NCI-H748 (cell line): ENCODE measurements at regions not wholly inside any gene's neighbourhood (a gene's known extent, or its start where the extent isn't known, plus 50 kb on each side); places are given as distances from the start of the nearest gene placed in this dataset.
A peak's percentile ranks its signal among the peaks of the same experiment; 100 is the strongest.

Experiments used
- DNase-seq: peaks from one replicate; lab custom pipeline; 2025; ENCODE audit not compliant: unreplicated experiment; lab: John Stamatoyannopoulos, UW

DNA sequence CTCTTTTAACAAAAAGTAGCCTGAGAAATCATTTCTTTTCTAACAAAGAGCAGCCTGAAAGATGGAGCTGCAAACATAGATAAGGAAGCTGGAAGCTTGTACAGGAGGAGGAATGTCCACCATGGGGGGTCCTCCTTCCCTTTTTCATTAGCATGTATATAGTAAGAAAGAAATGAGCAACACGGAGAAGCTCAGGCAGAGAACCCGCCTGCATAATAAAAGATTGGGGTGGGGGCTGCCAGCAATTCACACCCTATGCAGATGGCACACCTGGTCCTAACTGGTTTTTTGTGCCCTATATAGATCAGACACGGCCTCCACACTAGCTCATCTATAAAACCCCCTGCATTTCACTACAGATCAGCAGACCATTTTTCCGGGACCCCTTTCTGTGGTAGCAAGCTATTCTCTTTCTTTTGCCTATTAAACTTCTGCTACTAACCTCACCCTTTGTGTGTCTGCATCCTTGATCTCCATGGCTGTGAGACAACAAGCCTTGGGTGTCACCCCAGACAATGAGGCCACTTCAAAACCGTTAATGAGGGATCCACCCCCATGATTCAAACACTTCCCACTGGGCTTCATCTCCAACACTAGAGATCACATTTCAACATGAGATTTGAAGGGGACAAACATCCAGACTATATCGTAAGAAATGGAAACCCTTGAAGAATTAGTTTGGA lies 167.5 kb upstream of the FREM2 start:
- DNase-seq: peak; percentile 18

DNA sequence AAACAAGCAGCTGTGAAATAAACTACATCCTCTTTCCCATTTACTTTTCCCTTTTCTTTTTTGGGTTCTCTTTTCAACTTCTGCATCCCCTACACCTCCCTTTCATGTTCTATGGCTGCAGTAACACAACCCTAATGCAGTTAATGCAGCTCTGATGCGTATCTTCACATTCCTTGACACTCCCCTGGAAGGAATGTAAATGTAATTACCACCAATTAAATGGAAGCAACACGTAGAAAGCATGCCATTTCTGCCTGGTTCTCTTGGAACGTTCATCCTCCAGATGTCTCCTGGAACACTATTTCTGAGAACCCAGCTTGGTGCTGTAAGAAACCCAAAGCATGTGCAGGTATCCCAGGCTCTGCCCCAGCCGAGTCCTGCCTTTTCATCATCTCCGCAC lies 166.8 kb upstream of the FREM2 start:
- DNase-seq: no peak

DNA sequence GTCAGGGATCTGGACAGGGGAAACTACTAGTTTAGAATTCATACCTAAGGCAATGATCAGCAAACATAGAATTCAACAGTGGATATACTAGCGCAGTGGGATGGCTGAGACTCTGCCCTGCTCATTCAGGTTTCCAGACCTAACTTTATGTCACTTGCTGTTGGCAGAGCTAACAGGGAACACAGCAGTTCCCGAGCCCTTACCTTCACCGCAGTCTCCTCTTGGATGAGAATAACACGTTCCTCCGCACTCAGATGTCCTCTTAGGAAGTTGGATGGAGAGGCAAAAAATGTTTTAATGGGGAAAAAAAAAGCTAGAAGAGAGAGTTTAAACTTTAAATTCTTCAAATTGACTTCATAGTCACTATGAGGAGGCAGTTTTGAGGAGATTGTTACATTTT lies 159.7 kb upstream of the FREM2 start:
- DNase-seq: no peak

DNA sequence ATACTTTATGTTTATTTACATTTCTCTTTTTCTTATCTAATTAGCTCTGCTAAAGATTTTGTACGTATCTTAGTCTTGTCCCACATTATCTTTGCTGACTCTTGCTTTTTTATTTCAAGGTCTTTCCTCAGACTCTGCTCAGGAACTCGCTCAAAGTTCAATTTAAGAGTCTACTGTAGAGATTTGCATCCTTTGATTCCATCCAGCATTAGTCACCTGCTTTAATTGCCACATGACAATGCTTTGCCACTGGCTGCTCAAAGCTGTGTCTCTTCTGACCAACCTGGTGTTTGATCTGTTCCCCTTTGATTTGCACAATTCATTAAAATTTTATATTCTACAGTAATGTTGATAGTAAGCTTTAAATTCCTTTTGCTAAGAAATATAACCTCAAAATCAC lies 157.9 kb upstream of the FREM2 start:
- peak; percentile 13 for DNase-seq

DNA sequence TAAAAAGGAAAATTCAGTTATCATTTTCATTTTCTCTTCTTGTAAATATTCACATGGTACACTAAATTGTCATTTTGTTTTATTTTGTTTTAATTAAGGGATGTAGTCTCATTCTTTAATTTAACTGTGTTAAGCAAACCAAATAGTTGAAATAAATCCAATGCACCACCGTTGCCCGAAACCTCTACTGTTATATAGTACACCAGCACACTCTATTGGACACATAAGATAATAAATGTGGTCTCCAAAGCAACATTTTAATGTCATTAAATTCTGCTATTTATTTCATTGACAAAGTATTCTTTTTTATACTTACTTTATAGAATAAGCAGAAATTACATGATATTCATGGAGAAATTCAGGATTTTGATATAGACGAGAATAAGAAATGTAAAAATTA lies 156.4 kb upstream of the FREM2 start:
- peak; percentile 40 for DNase-seq

DNA sequence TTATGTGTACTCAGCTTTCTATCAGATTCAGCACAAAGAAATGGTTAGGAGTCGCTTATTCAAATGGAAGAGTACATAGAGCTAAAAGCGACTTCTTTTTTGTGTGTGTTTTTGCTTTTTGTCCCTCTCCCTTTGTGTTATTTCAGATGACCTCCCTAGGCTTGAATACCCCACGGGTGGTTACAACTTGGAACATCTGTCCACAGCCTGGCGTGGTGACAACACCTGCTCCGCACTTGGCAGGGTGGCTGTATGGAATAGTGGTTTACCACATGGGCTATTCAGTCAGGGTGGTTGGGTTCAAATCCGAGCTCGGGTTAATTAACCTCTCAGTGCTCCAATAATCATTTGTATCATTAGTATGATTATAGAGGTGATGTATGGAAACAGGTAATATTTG lies 151.6 kb upstream of the FREM2 start:
- DNase-seq: peak; percentile 94

DNA sequence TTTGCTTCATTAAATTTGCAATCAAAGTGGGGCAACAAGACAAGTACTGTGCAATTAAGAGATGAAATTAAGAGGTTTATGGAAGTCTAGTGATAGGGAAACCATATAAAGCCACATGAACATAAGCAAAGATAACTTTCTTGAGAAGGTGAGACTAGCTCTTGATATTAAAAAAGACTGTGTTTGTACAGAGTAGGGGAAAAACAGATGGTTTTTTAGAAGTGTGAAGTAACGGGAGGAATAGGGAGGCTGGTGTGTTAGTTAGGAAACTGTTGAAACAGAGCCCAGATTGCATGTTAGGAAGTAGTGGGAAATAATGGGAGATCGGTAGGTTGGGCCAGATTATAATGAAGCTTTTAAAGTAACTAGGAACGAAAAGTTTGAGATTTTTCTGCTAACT lies 149.8 kb upstream of the FREM2 start:
- peak; percentile 18 for DNase-seq

DNA sequence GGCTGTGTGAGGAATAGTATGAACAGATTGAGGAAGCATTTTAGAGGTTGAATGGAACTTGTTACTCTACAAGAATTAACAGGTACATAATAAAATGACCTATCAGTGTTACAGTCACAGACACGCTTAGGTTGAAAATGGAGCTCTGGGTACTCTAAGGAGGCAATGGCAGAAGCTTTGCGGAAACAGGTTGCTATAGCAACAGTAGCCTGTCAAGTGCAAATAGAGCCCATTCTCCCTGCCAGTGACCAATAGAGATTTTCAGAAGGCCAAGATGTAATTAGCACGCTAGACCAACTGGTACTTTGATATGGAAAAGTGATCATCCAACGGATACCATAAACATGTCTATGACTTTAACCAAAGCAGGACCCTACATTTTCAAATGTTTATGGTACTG lies 148.5 kb upstream of the FREM2 start:
- peak; percentile 98 for DNase-seq

DNA sequence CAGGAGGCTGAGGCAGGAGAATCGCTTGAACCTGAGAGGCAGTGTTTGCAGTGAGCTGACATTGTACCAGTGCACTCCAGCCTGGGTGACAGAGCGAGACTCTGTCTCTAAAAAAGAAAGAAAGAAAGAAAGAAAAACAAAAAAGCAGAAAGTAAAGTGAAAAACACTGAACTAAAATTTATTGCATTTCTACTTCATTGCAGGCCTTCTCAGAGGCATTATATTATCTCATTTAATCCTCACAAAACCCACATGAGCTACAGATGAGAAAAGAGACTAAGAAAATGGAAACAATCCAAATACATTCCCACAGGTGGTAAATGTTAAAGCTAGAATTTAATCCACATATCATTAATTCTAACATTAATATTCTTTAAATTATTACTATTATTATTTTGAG lies 147.2 kb upstream of the FREM2 start:
- DNase-seq: no peak

DNA sequence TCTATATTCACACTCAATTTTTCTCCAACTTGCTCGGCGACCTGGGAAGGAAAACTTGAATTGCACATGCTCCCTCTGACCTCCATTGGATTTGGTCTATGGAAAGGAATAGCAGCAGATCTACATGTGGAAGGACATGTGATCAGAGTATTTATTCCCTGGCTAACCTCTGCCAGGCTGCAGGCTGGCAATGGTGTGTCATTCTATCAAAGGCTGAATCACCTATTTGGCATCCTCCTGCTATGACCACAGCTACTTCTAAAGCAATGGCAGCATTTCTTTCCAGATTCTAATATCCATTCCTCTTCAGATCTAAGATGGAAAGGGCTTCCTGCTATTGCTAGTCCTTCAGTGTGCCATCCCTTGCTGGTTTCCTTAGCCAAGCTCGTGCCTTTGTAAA lies 144.3 kb upstream of the FREM2 start:
- no peak for DNase-seq

DNA sequence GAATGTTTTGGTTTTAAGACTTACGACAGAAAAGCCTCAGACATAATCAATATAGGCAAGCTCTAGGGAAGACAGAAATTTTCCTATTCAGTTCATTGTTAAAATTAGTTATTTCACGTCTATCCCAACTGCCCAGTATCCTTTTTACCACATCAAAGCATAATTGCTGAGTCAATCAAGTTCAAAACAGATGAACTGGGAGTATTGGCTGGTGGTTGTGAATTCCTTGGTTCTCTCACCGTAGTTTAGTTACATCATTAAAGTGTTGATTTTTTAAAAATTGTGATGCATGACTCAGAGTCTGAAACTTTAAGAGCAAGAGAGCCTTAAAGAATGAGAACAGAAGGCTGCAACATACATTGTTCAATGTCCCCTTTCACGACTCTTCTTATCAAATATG lies 143.3 kb upstream of the FREM2 start:
- no peak for DNase-seq

DNA sequence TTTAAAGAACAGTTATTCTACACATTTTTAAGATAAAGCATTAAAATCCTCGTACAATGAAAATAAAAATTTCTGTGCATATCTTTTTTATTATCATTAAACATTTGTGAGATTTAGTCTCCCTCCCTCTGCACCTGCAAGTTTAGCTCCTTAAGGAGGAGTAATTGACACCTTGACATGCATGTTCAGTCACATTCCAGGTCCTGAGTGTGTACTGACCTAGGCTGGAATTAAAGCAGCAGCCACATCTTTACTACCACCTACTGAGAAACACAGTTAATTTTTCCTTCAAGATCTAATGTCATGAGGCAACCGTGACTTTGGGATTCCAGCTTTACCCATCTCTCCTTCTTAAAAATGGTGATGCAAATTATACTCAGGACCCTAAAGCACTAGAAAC lies 123.1 kb upstream of the FREM2 start:
- DNase-seq: no peak

DNA sequence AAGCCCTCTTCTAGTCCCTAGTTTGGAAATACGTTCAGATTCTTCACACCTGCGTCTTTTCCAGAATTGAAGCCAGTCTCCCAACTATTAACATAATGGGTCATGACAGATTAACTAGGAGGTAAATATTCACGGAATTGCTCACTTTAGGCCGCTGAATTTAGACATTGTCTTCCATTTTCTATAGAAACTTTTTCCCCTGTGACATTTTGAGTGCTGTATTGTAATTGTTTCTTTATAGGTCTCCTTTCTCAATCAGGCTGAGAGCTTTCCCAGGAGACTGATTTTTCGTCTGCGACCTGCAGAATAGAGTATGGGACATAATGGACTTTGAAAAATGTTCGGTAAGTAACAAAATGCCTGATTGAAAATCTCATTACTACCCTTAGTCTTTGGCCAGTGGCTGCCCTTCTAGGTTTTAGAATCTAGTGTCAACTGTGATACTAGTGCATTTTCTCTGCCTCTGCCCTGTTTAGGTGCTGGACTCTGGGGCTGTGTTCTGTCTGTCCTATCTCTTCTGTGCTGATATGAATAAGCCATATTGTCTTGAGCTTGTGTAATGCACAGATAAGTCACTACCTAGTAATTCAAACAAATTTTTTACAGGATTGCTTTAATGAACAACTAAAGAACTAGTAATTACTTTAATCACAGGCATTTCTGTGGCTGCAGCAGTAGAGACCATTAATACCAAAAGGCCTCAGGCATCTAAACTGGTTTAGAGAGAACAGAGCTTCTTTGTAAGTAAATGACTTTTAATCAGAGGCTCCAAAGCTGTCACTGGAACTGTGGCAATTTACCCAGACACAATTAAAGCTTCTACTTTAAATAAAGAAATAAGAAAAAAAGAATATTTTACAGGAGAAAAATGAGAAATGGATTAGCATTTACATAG lies 122.4 kb upstream of the FREM2 start:
- peak; percentile 66 for DNase-seq

DNA sequence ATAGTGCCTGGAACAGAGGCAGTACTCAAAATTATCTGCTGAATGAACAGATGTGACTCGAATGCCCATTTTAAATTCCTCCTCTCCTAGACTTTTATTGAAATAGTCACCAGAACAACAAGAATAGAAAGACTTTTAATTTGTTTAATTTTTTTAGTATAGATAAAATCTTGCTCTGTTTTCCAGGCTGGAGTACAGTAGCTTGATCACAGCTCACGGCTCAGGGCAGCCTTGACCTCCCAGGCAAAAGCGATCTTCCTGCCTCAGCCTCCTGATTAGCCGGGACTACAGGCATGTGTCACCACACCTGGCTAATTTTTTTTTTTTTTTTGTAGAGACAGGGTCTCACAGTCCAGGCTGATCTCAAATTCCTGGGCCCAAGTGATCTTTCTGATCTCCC lies 120.9 kb upstream of the FREM2 start:
- no peak for DNase-seq

DNA sequence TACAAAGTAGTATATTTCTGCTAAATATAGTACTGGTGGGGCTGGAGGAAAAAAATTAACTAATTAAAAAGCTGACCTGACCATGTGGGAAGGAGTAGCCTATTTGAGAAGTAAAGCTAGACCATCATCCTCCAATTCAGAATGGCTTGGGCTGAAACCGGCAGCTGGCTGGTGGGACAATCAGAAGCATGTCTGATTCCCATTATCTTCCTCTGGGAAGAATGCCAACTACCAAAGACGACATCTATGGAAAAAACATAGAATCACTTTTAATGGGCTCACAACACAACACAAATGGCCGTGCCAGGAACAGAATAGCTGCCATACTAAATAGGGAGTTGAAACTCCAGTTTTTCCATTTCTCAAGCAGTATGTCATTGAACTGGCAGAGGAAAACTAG lies 120.4 kb upstream of the FREM2 start:
- DNase-seq: peak; percentile 96

DNA sequence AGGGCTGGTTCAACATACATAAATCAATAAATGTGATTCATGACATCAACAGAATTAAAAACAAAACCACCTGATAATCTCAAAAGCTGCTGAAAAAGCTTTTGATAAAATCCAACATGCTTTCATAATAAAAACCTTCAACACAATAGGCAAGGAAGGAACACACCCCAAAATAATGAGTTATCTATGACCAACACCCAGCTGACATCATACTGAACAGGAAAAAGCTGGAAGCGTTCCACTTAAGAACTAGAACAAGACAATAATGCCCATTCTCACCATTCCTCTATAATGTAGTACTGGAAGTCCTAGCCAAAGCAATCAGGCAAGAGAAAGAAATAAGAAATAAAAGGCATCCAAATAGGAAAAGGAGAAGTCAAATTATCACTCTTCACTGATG lies 116.2 kb upstream of the FREM2 start:
- peak; percentile 16 for DNase-seq

DNA sequence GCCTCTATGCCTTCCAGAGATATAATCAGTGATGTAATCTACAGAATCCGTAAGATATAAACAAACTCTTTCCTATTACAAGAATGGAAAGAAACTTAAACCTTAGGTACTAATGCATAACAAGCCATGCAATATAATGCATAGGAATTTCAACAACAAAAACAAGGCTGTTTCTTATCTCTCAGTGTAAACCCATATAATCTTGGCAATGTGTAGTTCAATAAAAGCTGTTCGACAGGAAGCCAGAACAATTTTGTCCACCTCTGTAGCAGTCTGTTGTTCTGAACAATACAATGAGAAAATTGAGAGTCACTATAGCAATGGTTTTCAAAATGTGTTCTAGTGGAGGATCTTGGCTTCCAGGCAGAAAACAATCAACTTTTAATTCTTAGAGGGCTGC lies 111.5 kb upstream of the FREM2 start:
- no peak for DNase-seq

DNA sequence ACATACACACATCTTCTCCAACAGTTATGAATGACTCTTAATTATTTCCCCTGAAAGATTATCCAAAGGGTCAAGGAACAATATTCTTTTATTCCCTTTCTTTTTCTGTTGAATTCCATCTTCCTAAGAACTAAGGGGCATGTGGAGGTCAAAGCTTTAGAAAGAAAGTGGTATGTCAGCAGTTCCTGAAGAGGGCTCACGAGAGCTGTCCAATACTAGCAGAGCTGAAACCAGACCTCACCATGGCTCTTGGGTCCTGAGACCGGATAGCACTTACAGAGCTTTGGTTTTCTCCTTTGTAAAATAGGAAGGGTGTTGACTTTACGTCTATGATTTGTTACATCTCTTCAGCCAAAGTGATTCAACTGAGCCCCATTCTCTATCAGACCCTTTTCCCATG lies 109.8 kb upstream of the FREM2 start:
- DNase-seq: no peak

DNA sequence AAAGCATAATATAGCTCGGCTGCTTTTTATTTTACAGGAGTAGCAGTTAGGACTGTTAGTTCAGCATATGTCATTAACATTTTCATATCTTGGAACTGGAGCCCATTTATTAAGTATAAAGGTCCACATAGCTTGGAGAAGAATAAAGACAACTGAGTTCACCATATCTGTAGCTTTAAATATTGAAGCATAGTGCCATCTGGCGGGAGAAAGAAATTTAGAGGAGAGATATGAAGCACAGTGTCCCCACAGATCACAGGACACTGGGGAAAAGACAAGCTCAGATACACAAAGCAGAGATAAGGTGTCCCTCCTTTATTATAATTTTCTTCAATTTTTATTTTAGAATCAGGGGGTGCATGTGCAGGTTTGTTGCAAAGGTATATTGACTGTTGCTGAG lies 104.7 kb upstream of the FREM2 start:
- DNase-seq: peak; percentile 87

DNA sequence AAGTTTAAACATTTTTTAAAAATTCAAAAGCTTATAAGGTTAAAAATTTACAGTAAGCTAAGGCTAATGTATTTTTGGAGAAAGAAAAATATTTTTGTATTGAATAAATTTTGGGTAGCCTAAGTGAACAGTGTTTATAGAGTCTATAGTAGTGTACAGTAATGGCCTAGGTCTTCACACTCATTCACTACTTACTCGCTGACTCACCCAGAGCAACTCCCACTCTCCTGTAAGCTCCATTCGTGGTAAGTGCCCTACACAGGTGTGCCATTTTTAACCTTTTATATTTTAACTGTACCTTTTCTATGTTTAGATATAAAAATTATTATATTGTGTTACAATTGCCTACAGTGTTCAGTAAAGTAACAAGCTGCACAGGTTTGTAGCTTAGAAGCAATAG lies 96.6 kb upstream of the FREM2 start:
- no peak for DNase-seq

DNA sequence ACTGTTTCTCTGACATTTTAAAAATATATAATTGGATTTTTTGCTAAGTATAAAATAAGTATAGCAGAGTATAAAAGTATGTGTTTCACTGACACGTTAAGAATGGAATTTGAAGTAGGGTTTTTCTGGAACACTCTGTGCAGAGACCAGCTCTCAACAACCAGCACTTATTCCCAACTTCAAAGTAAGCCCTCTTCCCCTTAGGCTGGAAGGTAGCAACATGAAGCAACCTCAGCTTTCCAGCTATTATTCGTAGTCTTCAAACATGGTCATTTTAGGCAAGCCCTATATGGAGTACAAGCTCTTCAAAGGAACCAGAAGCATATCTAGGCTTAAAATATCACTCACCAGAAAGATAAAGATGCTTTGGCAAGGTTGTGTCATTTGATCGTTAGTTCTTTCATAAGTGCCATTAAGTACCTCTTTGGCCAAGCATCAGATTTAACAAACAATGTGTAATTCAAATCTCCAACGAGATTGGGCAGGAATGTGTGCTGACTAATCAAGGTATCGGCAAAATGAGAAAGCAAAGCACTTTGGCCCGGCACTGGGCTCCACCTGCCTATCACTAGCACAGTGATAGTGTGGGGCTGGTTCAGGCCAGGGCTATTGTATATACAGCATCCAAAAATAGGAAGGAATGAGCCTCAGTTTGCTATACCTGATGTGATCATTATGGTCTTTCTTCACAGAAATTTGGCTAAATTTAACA lies 95.9 kb upstream of the FREM2 start:
- DNase-seq: peak; percentile 94

DNA sequence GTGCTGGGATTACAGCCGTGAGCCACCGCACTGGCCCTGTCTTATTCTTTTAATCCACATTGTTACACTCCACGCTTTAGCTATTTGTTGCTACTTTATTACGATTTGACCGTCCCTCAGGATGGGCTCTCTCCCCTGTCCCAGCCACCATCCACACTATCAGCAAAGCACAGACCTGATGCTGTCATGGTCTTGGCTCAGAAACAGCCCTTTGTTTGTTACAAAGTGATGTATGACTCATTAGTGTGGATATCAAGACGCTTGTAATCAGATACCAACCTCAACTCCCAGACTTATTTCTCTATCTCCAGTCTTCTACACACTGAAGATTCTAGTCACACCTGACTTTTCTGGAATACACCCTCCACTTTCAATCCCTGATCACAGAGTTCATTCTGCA lies 84.6 kb upstream of the FREM2 start:
- no peak for DNase-seq
